UCSD-AML1 (cell line): ENCODE measurements at regions not wholly inside any gene's neighbourhood (a gene's known extent, or its start where the extent isn't known, plus 50 kb on each side); places are given as distances from the start of the nearest gene placed in this dataset.

Source experiments
- DNase-seq: peaks from one replicate; lab custom pipeline; 2025; ENCODE audit not compliant: unreplicated experiment; lab: John Stamatoyannopoulos, UW

- no peak for DNase-seq
These were observed 1094.8 kb upstream of the PIK3C3 start for GRCh38 chr18:40860189-40860588.

- no peak for DNase-seq
These were observed 1099.4 kb upstream of the PIK3C3 start for GRCh38 chr18:40855661-40856060.

DNA sequence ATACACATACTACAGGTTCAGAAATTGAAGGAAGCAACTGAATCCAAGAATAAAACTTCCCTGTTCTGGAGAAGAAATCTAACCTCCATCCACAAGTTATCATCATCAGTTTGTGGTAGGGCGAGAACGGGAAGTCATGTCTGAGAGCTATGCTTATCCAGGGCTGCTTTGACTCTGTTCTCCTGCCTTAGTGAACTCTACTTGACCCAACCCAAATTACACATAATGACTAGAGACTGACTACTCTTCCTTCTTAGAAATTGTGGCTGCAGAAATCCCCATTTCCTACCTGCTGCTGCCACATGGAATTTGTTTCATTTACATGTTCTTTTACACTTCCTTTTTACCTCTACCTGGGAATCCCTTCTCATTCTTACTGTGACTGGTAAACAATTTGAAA, 1102.6 kb upstream of the PIK3C3 start:
- DNase-seq: no peak

DNA sequence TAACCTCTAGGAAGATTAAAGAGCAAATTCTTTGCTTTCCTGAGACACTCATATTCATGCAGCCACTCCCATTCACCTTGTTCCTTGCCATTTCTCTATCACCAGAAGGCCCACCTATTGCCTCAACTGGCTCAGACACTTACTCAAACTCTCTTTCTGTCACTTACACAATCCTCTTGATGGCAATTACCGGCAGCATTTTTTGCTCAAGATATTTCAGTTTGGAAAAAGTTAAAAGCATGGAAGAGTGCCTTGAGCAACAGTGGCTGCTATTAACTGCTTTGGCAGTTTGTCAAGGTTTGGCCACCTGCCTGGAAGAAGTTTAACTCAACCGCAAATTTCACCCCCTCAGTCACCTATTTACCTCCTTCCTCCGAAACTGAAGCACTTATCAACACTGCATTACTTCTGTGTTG, 1104.0 kb upstream of the PIK3C3 start:
- DNase-seq: no peak

DNA sequence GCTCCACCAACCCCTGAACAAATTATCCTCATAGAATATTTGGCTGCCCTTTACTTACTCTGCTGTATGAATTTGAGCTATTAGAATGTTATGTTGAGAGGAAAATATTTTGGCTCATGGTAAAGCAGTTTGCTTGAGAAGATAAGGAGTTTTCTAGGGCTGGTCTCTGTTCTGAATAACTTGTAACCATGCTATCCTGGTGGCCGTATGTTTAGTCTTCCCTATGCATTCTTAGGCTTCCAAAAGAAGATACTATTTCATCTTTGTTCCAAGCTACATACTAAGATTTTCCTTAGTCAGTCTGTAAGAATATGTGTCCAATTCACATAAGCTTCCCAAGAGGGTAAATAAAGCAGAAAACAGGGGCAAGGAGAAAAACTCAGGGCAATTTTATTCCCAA, 1105.1 kb upstream of the PIK3C3 start:
- DNase-seq: no peak

DNA sequence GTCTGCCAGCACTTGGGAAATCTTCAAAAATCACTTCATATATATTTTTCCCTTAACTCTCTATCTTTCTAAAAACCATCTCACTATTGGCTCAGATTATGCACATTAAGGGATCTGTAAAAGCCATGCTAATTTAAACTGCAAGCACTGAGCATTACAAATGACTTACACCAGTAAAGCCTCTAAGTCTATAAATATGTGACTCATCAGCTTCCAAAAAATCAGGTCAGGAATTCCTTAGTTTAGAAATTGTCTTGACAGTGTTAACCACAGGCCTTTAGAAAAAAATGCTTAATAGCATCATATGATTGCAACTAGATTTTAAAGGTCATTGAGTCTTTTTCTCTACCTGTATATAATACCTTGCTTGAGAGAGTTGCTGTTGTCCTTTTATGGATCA, 1113.6 kb upstream of the PIK3C3 start:
- DNase-seq: no peak

DNA sequence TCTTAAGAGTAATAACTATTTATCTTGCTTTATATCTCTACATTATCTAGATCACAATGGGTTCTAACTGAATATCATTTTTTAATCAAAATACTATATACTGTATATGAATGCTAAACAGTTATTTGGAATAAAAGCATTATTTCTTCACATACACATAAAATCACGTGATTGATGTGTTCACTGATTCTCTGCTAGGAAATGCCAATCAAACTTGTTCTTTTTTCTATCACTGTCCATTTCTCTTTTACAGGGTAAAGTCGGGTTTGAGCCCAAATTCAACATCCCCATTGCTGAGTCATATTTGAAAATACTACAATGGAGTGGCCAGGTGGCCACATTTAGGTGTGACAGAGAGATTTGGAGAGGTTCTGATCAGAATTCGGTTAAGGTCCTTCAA, 1114.0 kb upstream of the PIK3C3 start:
- DNase-seq: no peak

GRCh38 chr18:40832362-40832761, 1122.7 kb upstream of the PIK3C3 start:
- DNase-seq: no peak

DNA sequence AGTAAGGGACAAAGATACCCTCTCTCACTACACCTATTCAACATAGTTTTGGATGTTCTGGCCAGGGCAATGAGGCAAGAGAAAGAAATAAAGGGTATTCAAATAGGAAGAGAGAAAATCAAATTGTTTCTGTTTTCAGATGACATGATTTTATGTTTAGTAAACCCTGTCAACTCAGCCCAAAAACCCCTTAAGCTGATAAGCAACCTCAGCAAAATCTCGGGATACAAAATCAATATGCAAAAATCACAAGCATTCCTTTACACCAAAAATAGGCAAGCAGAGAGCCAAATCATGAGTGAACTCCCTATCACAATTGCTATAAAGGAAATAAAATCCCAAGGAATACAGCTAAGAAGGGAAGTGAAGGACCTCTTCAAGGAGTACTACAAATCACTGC, 1130.7 kb upstream of the PIK3C3 start:
- no peak for DNase-seq

GRCh38 chr18:40821596-40822243, 1133.3 kb upstream of the PIK3C3 start:
- DNase-seq: no peak

GRCh38 chr18:40812981-40813515, 1142.0 kb upstream of the PIK3C3 start:
- DNase-seq: no peak

DNA sequence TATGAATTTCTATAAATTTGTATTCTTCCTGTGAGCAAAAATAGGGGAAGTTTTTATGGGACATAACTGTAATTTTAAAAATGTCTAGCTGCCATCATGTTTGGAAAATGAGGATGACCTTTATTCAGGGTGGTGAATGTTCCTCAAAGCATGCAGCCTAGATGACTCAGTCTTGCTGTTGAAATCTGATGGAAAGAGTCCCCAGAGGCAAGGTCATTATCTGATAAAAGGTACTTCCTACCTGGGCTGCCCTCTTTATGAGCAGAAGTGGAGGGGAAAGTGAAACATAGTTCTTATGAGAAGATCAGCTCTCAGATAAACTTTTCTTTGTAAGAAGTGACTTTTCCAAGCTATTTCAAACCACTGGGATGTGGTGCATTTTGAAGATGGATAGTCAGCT, 1144.7 kb upstream of the PIK3C3 start:
- no peak for DNase-seq

DNA sequence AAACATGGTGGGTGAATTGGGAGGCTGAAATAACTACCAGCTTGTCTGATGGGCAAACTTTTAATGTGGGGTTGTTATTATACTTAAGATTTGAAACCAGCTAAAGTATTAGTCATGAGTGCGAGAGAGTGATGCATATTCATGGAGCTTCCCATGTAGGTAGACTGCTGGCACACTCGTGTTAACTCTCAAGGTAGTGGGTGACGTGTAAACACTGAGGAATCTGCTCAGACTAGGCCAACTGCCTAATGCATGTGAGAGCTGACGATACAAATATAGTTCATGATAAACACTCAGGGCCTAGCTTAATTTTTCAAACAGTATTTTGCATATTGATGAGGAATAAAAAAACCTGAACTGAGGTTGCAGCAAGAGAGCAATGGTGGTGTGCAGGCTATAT, 1165.7 kb upstream of the PIK3C3 start:
- DNase-seq: no peak

- no peak for DNase-seq
These were observed 1172.4 kb upstream of the PIK3C3 start for GRCh38 chr18:40782453-40783130.

DNA sequence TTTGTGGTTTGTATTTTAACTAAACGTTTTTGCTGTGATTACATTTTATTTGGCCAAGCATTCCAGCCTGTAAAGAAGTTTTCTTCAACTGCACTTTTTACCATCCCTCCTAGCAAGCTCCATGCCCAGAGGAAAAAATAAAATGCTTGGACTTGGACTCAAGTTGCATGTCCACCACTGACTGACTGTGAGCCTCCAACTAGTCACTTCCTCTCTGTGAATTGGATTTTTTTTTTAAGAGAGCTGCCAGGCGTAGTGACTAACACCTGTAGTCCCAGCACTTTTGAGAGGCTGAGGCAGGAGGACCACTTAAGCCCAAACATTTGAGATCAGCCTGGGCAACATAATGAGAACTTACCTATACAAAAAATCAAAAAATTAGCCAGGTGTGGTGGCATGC, 1185.2 kb upstream of the PIK3C3 start:
- no peak for DNase-seq

- DNase-seq: no peak
These were observed 1194.8 kb upstream of the PIK3C3 start for GRCh38 chr18:40760251-40760650.

DNA sequence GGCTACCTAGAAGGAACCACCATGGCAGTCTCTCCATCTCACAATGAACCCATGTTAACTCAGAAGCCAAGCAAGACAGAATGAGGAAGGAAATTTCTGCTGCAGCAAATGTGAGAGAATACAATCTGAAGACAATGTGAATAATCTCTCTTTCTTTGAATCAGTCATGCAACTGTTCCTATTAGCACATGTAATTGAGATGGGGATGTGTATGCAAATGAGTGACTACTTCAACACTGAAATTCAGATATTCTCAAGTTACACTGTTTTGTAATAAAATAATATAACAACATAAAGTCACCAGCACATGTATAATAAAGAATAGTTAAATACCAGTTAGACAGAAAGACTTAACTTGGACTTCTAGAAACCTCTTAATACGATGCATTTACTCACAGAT, 1200.6 kb upstream of the PIK3C3 start:
- DNase-seq: no peak

DNA sequence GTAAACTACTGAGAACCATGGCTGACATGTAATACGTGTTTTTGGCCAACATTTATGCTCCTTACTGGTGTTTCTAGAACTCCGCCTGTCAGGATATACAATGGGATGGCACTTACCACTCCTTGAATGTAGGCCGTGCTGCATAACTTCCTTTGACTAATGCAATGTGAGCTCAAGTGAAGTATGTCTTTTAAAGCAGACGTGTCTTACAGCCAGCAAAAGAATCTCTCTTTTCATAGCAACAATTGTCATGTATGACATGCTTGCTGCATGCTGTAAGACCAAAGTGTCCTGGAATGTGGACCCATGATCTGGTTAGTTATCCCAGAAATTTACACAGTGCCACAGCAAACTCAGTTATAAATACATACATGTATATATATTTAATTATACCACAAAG, 1202.7 kb upstream of the PIK3C3 start:
- no peak for DNase-seq

DNA sequence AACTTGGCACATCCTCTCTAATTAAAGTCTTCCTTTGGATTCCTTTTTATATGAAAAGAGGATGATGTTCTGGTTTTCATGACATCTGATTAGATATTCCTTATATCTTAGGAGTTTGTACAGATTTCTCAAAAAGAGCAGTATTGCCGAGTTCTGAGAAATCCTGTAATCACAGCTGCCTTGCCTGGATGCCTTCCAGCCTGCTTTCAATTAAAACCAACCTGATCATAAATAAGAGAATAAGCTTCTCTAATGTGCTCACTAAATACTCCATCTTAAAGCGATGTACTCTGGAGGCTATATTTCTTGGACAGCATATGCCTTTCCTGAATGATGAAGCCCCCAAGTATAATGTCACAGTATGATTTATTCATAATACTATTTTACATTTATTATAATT, 1203.8 kb upstream of the PIK3C3 start:
- DNase-seq: no peak

- DNase-seq: no peak
These were observed 1216.0 kb upstream of the PIK3C3 start for GRCh38 chr18:40739029-40739428.

DNA sequence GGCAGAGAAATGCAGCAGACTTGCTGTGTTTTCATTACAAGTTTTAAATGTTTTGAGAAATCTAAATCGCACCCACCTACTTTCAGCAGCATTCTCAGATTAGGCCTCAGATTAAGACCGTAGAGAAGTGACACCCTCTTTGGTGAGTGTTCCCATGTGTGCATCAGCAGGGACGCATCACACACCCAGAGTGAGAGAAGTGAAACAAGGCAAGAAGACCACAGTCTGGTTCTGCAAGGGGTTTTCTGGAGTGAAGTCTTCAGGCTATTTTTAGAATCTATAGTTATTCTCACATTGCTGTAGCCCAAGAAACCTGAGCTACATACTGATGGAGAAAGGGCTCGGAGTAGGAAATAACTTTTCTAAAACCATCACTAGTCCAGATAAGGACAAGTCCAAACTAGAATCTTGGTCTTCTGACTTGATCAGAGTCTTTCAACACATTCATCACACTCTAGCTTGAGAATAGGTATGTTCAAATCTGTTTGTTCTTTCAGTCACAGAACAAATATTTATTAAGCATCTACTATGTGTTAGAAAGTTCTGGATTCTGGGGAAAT, 1216.6 kb upstream of the PIK3C3 start:
- DNase-seq: no peak

DNA sequence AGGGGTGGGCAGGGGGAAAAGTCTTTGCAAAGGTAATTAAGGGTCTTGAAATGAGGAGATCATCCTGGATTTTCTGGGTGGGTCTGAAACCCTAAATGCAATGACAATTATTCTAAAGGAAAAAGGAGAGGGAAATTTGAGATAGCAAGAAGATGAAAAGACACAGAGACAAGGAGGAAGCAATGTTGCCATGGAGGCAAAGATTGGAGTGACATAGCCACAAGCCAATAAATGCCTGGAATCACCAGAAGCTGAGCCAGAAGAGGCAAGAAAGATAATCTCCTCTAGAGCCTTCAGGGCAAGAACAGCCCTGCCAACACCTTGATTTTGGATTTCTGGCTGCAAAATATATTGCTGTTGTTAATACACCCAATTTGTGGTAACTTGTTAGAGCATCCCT, 1246.3 kb upstream of the PIK3C3 start:
- no peak for DNase-seq
